ENCODE measurements at regions not wholly inside any gene's neighbourhood (a gene's known extent, or its start where the extent isn't known, plus 50 kb on each side); places are given as distances from the start of the nearest gene placed in this dataset.

GRCh38 chr16:86408685-86409084 is 101.6 kb upstream of the FOXF1 start:
- no peak for DNase-seq (ENCODE audit: low read depth in 3 of 3, low spot score in 2 of 3)

GRCh38 chr16:86410081-86410480 is 100.2 kb upstream of the FOXF1 start:
- no peak for DNase-seq (ENCODE audit: low read depth in 3 of 3, low spot score in 2 of 3)

- no peak for DNase-seq (ENCODE audit: low read depth in 3 of 3, low spot score in 2 of 3)
These were observed 99.8 kb upstream of the FOXF1 start for GRCh38 chr16:86410529-86410928.

- no peak for DNase-seq (ENCODE audit: low read depth in 3 of 3, low spot score in 2 of 3)
These were observed 98.4 kb upstream of the FOXF1 start for GRCh38 chr16:86411897-86412296.

- no peak for DNase-seq (ENCODE audit: low read depth in 3 of 3, low spot score in 2 of 3)
These were observed 95.2 kb upstream of the FOXF1 start for GRCh38 chr16:86414991-86415740.

GRCh38 chr16:86418981-86419380 is 91.3 kb upstream of the FOXF1 start:
- DNase-seq (ENCODE audit: low read depth in 3 of 3, low spot score in 2 of 3), result no peak

GRCh38 chr16:86419518-86419917 is 90.8 kb upstream of the FOXF1 start:
- no peak for DNase-seq (ENCODE audit: low read depth in 3 of 3, low spot score in 2 of 3)

GRCh38 chr16:86421995-86422394 is 88.3 kb upstream of the FOXF1 start:
- no peak for DNase-seq (ENCODE audit: low read depth in 3 of 3, low spot score in 2 of 3)

GRCh38 chr16:86424398-86424797 is 85.9 kb upstream of the FOXF1 start:
- DNase-seq (ENCODE audit: low read depth in 3 of 3, low spot score in 2 of 3), result no peak

- no peak for DNase-seq (ENCODE audit: low read depth in 3 of 3, low spot score in 2 of 3)
These were observed 85.3 kb upstream of the FOXF1 start for GRCh38 chr16:86424985-86425384.

- DNase-seq (ENCODE audit: low read depth in 3 of 3, low spot score in 2 of 3), result no peak
These were observed 84.2 kb upstream of the FOXF1 start for GRCh38 chr16:86426063-86426642.

GRCh38 chr16:86427433-86427851 is 82.9 kb upstream of the FOXF1 start:
- DNase-seq (ENCODE audit: low read depth in 3 of 3, low spot score in 2 of 3), result peak in 2 of 3 donors; percentile 57 to 69

- DNase-seq (ENCODE audit: low read depth in 3 of 3, low spot score in 2 of 3), result no peak
These were observed 81.4 kb upstream of the FOXF1 start for GRCh38 chr16:86428729-86429517.

- no peak for DNase-seq (ENCODE audit: low read depth in 3 of 3, low spot score in 2 of 3)
These were observed 80.7 kb upstream of the FOXF1 start for GRCh38 chr16:86429663-86430062.

GRCh38 chr16:86430814-86431213 is 79.5 kb upstream of the FOXF1 start:
- no peak for DNase-seq (ENCODE audit: low read depth in 3 of 3, low spot score in 2 of 3)

- no peak for DNase-seq (ENCODE audit: low read depth in 3 of 3, low spot score in 2 of 3)
These were observed 78.8 kb upstream of the FOXF1 start for GRCh38 chr16:86431540-86431939.

GRCh38 chr16:86432048-86432447 is 78.3 kb upstream of the FOXF1 start:
- no peak for DNase-seq (ENCODE audit: low read depth in 3 of 3, low spot score in 2 of 3)

GRCh38 chr16:86432691-86433090 is 77.6 kb upstream of the FOXF1 start:
- DNase-seq (ENCODE audit: low read depth in 3 of 3, low spot score in 2 of 3), result no peak

- no peak for DNase-seq (ENCODE audit: low read depth in 3 of 3, low spot score in 2 of 3)
These were observed 73.7 kb upstream of the FOXF1 start for GRCh38 chr16:86436466-86437185.

- no peak for DNase-seq (ENCODE audit: low read depth in 3 of 3, low spot score in 2 of 3)
These were observed 73.0 kb upstream of the FOXF1 start for GRCh38 chr16:86437348-86437747.

GRCh38 chr16:86442703-86443102 is 67.6 kb upstream of the FOXF1 start:
- DNase-seq (ENCODE audit: low read depth in 3 of 3, low spot score in 2 of 3), result no peak

All from right renal cortex interstitium (tissue), 3 donors.